Esophagus squamous epithelium (tissue), 4 donors: ENCODE measurements at regions not wholly inside any gene's neighbourhood (a gene's known extent, or its start where the extent isn't known, plus 50 kb on each side); places are given as distances from the start of the nearest gene placed in this dataset.

Source experiments
- CTCF ChIP-seq, 6 experiments: fragments of 450-650 bp in 4 of 6; fragments of 200-600 bp in 2 of 6; sonication (generic) in 2 of 6; IDR thresholded peaks; one replicate each; pipeline ENCODE4 v1.5.1; 2016 to 2019; ENCODE audit warnings: antibody characterized with exemption in 6 of 6, mild to moderate bottlenecking in 4 of 6, moderate library complexity in 4 of 6
- POLR2A ChIP-seq, 4 donors: fragments of 450-650 bp; IDR thresholded peaks; one replicate each; pipeline ENCODE4 v1.6.1; 2017; ENCODE audit warnings: antibody characterized with exemption in 4 of 4, mild to moderate bottlenecking in 4 of 4, moderate library complexity in 3 of 4

GRCh38 chr4:110816367-110816766 lies 193.5 kb upstream of the PITX2 start:
- TF ChIP-seq CTCF (IDR thresholded peaks at IDR 0.05), result no peak
- TF ChIP-seq POLR2A (IDR thresholded peaks at IDR 0.05), result no peak
